ENCODE measurements at regions not wholly inside any gene's neighbourhood (a gene's known extent, or its start where the extent isn't known, plus 50 kb on each side); places are given as distances from the start of the nearest gene placed in this dataset.
"Not testable (repeated sequence)": the region's sequence is repeated elsewhere in the genome, so short reads cannot be mapped to it uniquely, and the experiment has no call there.

DNA sequence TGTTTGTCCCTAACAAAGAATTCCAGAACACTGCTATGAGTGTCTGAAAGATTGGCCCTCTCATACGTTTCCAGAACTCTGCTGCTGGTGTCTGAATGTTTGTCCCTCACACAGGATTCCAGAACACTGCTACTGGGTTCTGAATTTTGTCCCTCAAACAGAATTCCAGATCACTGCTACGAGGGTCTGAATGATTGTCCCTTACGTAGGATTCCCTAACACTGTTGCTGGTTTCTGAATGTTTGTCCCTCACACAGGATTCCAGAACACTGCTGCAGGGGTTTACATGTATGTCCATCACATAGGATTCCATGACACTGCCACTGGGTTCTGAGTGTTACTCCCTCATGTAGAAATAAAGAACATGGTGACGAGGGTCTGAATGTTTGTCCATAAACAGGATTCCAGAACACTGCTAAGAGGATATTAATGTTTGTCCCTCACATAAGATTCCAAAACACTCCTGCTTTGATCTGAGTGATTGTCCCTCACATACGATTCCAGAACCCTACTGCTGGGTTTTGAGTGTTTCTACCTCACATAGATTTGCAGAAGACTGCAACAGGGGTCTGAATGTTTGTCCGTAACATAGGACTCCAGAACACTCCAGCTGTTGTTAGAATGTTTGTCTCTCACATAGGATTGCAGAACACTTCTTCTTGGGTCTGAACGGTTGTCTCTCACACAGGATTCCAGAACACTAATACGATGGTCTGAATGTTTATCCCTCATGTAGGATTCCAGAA lies 214.4 kb downstream of the FOXD4L6 start:
- DNase-seq (ENCODE audit: low read depth): no peak
- TF ChIP-seq, protein P1, sequence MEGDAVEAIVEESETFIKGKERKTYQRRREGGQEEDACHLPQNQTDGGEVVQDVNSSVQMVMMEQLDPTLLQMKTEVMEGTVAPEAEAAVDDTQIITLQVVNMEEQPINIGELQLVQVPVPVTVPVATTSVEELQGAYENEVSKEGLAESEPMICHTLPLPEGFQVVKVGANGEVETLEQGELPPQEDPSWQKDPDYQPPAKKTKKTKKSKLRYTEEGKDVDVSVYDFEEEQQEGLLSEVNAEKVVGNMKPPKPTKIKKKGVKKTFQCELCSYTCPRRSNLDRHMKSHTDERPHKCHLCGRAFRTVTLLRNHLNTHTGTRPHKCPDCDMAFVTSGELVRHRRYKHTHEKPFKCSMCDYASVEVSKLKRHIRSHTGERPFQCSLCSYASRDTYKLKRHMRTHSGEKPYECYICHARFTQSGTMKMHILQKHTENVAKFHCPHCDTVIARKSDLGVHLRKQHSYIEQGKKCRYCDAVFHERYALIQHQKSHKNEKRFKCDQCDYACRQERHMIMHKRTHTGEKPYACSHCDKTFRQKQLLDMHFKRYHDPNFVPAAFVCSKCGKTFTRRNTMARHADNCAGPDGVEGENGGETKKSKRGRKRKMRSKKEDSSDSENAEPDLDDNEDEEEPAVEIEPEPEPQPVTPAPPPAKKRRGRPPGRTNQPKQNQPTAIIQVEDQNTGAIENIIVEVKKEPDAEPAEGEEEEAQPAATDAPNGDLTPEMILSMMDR (conservative IDR thresholded peaks at IDR 0.05; ENCODE audit: control insufficient read depth, insufficient read depth, low read depth, low read length): no peak
- no peak overlapping the region for H3K4me3 ChIP-seq (ENCODE audit: control insufficient read depth, low read depth, low read length)

DNA sequence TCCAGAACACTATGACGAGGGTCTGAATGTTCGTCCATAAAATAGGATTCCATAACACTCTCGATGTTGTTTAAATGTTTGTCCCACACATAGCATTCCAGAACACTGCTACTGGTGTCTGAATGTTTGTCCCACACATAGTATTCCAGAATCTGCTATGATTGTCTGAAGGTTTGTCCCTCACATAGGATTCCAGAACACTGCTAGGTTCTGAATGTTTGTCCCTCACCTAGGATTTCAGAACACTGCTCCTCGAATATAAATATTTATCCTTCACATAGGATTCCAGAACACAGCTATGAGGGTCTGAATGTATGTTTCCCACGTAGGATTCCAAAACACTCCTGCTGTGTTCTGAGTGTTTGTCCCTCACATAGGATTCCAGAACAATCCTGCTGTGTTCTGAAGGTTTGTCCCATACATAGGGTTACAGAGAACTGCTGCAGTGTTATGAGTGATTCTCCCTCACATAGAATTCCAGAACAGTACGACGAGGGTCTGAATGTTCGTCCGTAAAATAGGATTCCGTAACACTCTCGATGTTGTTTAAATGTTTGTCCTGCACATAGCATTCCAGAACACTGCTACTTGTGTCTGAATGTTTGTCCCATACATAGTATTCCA lies 215.3 kb downstream of the FOXD4L6 start:
- TF ChIP-seq, protein P1 (conservative IDR thresholded peaks at IDR 0.05; ENCODE audit: control insufficient read depth, insufficient read depth, low read depth, low read length): no peak
- DNase-seq (ENCODE audit: low read depth): no peak

DNA sequence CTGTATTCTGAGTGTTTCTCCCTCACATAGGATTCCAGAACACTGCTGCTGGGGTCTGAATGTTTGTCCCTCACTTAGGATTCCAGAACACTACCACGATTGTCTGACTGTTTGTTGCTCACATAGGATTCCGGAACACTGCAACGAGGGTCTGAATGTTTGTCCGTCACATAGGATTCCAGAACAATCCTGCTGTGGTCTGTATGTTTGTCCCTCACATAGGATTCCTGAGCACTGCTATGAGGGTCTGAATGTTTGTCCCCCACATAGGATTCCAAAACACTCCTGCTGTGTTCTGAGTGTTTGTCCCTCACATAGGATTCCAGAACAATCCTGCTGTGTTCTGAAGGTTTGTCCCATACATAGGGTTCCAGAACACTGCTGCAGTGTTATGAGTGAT lies 215.8 kb downstream of the FOXD4L6 start:
- not testable (repeated sequence) for DNase-seq (ENCODE audit: low read depth); H3K4me3 ChIP-seq (ENCODE audit: control insufficient read depth, low read depth, low read length)

More for the DNA sequence above, 215.3 kb downstream of the FOXD4L6 start:
- H3K4me3 ChIP-seq (ENCODE audit: control insufficient read depth, low read depth, low read length): no peak overlapping the region

DNA sequence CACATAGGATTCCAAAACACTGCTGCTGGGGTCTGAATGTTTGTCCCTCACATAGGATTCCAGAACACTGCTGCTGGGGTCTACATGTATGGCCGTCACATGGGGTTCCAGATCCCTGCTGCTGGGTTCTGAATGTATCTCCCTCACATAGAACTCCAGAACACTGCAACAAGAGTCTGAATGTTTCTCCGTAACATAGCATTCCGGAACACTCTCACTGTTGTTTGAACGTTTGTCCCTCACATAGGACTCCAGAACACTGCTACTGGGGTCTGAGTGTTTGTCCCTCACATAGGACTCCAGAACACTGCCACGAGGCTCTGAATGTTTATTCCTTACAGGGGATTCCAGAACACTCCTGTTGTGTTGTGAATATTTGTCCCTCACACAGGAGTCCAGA lies 216.8 kb downstream of the FOXD4L6 start:
- H3K4me3 ChIP-seq (ENCODE audit: control insufficient read depth, low read depth, low read length): no peak overlapping the region
- TF ChIP-seq, protein P1 (conservative IDR thresholded peaks at IDR 0.05; ENCODE audit: control insufficient read depth, insufficient read depth, low read depth, low read length): no peak
- DNase-seq (ENCODE audit: low read depth): no peak

DNA sequence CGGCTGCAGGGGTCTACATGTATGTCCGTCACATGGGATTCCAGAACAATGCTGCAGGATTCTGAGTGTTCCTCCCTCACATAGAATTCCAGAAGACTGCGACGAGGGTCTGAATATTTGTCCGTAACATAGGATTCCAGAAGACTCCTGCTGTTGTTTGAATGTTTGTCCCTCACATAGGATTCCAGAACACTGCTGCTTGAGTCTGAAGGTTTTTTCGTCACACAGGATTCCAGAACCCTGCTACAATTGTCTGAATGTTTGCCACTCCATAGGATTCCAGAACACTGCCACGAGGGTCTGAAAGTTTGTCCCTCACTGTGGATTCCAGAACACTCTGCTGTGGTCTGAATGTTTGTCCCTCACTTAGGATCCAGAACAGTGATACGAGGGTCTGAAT lies 217.5 kb downstream of the FOXD4L6 start:
- DNase-seq (ENCODE audit: low read depth); H3K4me3 ChIP-seq (ENCODE audit: control insufficient read depth, low read depth, low read length): not testable (repeated sequence)

DNA sequence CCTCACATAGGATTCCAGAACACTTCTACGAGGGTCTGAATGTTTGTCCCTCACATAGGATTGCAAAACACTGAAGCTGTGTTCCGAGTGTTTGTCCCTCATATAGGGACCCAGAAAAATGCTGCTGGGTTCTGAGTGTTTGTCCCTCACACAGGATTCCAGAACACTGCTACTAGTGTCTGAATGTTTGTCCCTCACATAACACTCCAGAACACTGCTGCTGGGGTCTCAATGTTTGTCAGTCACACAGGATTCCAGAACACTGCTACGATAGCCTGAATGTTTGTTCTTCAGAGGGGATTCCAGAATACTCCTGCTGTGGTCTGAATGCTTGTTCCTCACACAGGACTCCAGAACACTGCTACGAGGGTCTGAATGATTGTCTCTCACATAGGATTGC lies 218.7 kb downstream of the FOXD4L6 start:
- TF ChIP-seq, protein P1 (conservative IDR thresholded peaks at IDR 0.05; ENCODE audit: control insufficient read depth, insufficient read depth, low read depth, low read length): no peak
- DNase-seq (ENCODE audit: low read depth): no peak
- H3K4me3 ChIP-seq (ENCODE audit: control insufficient read depth, low read depth, low read length): no peak overlapping the region

DNA sequence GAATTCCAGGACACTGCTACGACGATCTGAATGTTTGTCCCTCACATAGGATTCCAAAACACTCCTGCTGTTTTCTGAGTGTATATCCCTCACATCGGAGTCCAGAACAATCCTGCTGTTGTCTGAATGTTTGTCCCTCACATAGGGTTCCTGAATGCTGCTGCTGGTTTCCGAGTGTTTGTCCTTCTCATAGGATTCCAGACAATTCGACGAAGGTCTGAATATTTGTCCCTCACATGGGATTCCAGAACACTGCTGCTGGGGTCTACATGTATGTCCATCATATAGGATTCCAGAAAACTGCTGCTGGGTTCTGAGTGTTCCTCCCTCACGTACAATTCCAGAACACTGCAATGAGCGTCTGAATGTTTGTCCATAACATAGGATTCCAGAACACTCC lies 219.4 kb downstream of the FOXD4L6 start:
- not testable (repeated sequence) for DNase-seq (ENCODE audit: low read depth); H3K4me3 ChIP-seq (ENCODE audit: control insufficient read depth, low read depth, low read length)

DNA sequence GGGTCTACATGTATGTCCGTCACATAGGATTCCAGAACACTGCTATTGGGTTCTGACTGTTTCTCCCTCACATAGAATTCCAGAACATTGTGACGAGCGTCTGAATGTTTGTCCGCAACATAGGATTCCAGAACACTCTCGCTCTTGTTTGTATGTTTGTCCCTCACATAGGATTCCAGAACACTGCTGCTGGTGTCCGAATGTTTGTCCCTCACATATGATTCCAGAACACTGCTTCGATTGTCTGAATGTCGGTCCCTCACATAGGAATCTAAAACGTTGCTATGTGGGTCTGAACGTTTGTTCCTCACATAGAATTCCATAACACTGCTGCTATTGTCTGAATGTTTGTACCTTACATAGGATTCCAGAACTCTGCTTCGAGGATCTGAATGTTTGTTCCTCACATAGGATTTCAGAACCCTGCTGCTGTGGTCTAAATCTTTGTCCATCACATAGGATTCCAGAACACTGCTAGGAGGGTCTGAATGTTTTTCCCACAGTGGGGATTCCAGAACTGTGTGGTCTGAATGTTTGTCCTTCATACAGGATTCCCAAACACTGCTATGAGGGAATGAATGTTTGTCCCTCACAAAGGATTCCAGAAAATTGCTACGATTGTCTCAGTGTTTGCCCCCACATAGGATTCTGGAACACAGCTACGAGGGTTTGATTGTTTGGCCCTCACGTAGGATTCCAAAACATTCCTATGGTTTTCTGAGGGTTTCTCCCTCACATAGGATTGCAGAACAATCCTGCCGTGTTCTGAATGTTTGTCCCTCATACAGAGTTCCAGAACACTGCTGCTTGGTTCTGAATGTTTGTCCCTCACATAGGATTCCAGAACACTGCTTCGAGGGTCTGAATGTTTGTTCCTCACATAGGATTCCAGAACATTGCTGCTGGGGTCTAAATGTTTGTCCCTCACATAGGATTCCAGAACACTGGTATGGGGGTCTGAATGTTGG lies 220.5 kb downstream of the FOXD4L6 start:
- H3K4me3 ChIP-seq (ENCODE audit: control insufficient read depth, low read depth, low read length): no peak overlapping the region
- no peak for DNase-seq (ENCODE audit: low read depth)
- TF ChIP-seq, protein P1 (conservative IDR thresholded peaks at IDR 0.05; ENCODE audit: control insufficient read depth, insufficient read depth, low read depth, low read length): no peak

DNA sequence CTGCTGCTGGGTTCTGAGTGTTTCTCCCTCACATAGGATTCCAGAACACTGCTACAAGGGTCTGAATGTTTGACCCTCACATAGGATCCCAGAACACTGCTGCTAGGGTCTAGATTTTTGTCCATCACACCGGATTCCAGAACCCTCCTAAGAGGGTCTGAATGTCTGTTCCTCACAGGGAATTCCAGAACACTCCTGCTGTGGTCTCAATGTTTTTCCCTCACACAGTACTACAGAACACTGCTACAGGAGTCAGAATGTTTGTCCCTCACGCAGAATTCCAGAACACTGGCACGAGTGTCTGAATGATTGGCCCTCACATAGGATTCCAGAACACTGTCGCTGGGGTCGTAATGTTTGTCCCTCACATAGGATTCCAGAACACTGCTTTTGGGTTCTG lies 221.6 kb downstream of the FOXD4L6 start:
- not testable (repeated sequence) for DNase-seq (ENCODE audit: low read depth); H3K4me3 ChIP-seq (ENCODE audit: control insufficient read depth, low read depth, low read length)

DNA sequence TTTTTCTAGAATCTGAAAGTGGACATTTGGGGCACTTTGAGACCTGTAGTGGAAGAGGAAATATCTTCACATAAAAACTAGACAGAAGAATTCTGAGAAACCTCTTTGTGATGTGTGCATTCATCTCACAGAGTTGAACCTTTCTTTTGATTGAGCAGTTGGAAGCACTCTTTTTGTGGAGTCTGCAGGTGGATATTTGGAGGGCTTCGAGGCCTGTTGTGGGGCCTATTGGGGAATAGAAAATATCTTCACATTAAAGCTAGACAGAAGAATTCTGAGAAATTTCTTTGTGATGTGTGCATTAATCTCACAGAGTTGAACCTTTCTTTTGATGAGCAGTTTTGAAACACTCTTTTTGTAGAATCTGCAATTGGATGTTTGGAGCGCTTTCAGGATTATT lies 236.2 kb downstream of the FOXD4L6 start:
- H3K4me3 ChIP-seq (ENCODE audit: control insufficient read depth, low read depth, low read length); DNase-seq (ENCODE audit: low read depth): not testable (repeated sequence)

DNA sequence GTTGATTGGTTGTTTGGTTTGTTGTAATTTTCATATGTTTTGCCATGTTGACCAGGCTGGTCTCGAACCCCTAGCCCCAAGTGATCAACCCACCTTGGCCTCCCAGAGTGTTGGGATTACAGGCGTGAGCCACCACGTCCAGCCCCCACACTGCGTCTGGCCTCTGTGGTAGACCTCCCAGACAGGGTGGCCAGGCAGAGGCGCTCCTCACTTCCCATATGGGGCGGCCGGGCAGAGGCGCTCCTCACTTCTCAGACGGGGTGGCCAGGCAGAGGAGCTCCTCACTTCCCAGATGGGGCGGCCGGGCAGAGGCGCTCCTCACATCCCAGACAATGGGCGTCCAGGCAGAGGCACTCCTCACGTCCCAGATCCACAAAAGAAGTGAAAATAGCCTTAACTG lies 242.6 kb downstream of the FOXD4L6 start:
- not testable (repeated sequence) for DNase-seq (ENCODE audit: low read depth); H3K4me3 ChIP-seq (ENCODE audit: control insufficient read depth, low read depth, low read length)
